KG1 (cell line): ENCODE measurements at regions not wholly inside any gene's neighbourhood (a gene's known extent, or its start where the extent isn't known, plus 50 kb on each side); places are given as distances from the start of the nearest gene placed in this dataset.

Source experiments
- DNase-seq: peaks from one replicate; lab custom pipeline; 2025; lab: John Stamatoyannopoulos, UW

DNA sequence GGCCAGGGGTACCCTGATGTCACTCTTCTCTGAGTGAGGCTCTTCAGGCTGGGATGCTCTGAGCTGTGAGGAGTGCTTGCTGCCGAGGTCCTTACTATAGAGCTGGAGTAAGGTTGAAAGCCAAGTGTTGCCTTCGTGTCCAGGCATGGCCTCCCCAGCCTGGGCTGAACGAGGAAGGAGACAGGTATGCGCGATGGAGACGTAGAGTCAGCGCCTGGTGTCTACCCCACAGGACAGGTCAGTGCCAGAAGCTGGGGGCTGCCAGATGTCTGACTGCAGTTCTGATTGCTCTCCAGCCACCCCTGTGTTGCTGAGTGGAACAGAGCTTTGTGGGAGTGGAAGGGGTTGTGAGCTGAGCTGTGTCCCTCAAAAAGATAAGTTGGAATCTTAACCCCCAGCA lies 135.8 kb upstream of the AJAP1 start:
- no peak for DNase-seq

DNA sequence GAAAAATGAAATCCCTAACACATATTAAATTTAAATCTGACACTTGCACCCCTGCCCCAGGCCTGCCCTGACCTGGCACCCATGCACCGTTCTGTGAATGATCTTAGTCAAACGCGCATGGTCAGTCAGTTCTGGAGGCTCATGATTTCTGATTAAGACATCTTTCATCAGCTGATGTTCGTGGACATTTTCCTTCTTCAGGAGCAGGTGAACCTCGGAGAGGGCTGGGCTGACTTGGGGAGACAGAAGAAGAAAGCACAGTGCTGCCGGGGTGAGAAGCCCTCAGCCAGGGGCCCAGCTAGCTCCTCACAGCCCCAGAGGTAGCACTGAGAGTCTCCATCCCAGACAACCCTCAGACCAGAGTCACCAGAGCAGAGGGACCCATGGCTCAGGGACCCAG lies 134.5 kb upstream of the AJAP1 start:
- no peak for DNase-seq

DNA sequence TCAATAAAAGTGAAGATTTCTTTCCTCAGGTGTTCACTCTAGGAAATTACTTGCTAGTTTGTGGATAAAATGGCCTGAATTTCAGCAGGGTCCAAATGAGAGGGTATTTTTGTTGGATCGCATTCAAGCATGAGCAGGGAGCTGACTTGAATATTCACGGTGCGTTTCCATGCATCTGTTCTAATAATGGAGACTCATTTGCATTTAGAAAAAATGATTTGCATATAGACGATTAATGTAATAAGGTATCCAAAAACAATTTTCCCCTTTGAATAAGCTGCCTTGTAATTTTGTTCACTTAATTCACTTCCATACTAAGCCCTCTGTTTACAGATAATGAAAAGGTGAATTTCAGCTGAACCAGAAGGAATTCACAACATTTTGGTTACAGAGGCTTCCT lies 130.9 kb upstream of the AJAP1 start:
- DNase-seq = no peak

DNA sequence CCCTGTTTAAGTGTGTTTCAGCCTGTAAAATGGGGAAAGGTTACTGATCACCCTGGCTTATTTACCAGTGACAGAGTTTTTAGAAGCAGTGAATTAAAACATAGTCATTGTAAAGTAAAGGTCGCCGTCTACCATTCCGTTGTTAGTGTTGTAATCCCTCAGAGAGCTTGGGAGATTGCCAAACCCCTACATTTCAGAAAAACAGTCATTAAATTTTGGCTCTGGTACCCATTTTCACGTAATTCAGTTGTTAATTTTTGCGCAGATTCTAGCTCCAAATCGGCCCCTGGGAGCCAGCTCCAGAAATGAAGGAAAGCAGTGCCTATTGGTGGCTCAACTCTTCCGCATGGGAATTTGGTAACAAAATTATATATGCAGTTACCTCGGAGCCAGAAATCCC lies 127.7 kb upstream of the AJAP1 start:
- no peak for DNase-seq

DNA sequence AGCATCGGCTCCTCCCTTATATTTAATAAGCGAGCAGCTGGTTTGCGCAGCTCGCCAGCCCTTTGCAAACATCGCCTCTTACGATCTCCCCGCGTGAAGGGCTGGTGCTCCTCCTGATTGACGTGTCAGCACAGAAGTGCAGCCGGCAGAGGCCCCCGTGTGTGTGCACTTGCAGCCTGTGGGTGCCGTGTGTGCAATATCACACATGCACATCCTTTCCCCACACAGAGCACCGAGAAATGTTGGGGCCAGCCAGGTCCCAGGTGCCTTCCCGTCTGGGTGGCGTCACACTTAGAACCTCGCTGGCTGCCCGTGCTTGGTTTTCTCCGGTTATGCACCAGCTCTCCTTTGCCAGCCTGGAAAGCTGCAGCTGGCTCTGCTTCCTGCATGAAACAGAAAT lies 126.6 kb upstream of the AJAP1 start:
- DNase-seq = no peak

DNA sequence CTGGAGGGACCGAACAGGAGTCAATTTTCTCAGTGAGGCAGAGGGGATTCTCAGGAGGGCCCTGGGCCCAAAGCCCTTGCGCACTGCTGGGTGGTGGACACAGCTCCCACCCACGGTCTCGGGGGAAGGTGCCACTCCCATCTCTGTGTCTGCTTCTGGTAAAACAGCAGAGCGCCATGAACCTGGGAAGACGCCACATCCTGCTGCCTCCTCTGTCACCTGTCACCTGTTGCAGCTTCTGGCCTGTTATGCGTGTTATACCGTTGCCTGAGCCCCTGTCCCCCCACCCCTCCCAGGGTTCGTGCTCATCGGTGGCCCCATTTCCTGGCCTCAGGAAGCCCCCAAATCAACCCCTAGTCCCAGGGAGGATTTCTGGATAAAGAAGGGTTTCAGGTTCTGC lies 125.8 kb upstream of the AJAP1 start:
- no peak for DNase-seq

DNA sequence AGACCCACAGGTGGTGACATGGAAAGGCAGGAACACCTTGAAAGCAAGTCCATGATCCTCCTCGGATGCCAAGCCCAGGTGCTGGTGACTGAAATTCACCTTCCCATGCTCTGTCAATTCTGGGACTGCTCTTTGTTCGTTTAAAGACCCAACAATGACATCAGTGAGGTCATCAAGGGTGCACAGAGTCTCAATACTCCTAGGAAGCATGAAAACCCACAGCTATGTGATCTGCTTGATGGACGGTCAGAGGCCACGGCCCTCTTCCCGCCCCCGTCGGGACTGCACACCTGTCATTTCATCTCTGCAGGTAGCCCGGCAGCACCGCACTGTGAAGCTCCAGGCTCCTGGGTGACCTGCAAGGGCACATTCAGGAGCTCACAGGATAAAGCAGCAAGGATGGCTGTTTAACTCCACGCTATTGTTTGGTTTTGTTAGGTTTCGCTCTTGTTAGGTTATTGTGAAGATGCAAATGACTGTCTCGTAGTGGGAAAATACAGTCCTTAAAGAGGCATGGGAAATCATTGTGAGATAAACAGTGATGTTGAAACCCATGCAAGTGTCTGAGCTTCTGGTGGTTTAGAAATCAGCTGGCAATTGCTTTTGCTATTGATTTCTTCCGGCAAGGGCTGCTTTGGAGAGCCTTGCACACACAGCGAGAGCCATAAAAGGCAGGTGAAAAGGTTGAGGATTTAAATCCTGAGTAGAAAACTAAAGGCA lies 124.8 kb upstream of the AJAP1 start:
- no peak for DNase-seq

DNA sequence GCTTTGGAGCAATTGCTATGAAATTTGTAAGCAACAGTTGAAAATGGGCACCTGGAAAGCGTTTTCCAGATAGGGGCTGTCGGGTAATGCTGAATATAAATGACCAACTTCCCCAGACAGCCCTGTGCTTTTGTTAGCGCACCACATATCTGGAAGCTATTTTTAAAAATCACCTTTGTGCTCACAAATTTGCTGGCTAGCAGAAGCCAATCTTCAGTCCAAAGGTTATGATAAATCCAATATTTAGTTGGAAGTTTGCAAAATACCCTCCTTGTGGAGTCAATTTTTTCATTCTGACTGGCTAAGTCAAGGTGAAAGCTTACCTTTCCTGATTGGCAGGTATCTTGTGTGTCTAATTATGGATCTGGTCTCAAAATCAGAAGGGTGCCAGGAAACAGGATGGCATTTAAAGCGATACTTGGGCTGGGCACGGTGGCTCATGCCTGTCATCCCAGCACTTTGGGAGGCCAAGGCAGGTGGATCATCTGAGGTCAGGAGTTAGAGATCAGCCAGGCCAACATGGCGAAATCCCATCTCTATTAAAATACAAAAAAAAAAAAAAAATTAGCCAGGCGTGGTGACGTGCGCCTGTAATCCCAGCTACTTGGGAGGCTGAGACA lies 124.1 kb upstream of the AJAP1 start:
- DNase-seq = no peak

DNA sequence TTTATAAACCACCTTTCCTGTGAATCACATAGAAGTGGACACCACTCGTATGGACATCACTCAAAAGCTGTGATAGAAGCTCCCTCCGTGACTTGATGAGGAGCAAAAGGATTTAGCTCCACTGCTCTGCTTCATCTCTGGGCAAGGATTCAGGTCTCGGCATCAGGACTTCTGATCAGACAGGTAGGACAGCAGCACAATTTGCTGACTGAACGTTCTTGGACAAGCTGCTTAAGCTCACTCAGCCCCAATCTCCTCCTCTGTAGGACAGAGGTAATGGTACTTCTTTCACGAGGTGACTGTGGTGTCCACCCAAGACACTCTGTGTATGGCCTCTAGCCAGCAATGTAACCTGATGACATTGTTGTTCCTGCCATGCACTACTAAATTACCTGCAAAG lies 122.6 kb upstream of the AJAP1 start:
- DNase-seq = no peak

DNA sequence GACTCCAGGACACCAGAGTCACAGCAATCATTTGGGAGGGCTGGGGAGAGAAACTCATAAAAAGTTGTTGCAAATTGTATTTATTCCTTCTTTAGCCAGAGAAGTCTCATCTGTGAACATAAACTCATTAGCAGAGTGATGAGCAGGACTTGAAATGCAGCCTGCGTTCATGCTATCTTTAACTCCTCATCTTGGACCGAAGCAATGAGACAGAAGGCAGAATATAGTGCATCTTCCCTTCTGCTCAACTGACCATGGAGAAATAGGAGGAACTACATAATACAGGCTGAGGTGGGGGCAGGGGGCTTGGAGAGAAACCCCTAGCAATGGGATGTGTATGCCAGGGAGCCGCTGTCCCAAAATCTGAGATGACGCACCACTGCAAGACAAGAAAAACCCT lies 121.8 kb upstream of the AJAP1 start:
- DNase-seq = no peak

DNA sequence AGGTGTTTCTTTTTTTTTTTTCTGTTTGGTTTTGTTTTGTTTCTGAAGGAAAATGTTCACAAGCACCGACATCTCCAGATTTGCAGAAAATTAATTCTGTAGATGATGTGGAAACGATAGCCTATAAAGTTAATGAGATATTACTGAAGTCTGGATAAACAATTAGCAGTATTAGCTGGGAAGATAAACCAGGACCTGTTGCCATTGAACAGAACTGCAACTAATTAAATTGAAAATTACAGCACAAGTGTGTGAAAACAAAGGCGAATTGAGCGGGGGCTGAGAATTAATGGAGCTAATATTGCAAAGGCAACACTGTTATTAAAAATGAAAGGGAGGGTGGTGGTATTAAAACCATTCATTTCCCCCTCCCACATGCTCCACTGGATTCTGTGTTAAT lies 107.5 kb upstream of the AJAP1 start:
- no peak for DNase-seq

DNA sequence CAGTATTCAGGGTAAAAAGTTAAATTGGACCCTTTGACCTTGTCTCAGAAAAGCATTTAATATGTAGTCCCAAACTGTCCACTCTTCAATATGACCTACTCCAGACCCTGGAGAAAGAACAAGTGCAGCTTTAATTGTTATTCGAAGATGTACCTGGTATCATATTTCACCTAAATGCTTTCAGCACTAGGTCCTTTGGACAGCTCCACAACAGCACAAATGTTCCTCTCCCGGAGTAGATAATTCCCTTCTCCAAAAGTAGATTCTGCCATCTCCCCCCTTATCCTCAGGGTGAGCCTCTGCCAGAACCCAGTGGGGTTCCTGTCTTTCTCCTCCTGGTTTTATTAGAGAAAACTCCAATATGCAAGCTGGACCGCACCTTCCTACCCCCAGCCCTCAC lies 104.5 kb upstream of the AJAP1 start:
- no peak for DNase-seq

DNA sequence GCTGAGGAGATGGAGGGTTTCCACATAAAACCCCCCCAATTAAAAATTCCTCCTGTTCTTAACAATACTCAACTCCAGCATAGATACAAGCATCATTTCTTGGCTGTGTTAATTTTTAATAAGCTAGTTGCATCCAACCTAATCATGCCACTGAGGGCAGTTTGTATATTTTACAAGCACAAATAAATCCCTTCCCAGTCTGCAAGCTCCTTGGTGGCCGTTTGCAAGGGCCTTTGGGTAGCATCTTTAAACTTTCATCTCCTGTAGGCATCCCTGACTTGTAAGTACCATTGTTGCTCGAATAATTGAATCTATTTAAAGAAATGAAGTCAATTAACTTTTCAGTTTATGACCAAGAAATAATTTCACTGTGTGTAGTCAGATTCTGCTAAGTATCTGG lies 103.5 kb upstream of the AJAP1 start:
- DNase-seq = no peak

DNA sequence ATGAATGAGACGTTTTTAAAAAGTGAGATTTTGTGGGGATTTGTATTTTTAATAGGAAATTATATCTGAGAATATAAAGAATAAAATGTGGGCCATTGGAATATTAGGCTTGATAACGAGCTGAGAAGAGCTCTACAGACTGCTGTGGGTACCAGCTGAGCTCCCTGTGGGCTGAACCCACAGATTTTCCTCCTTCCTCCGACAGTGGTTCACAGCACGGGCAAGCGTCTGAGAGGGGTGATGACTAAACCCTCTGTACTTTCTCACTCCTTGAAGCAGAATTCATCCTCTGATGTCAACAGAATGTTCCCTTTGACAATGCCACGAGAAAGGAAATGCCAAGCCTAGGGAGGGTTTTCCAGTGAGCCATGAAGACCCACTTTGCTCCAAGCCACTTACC lies 102.7 kb upstream of the AJAP1 start:
- DNase-seq = no peak

DNA sequence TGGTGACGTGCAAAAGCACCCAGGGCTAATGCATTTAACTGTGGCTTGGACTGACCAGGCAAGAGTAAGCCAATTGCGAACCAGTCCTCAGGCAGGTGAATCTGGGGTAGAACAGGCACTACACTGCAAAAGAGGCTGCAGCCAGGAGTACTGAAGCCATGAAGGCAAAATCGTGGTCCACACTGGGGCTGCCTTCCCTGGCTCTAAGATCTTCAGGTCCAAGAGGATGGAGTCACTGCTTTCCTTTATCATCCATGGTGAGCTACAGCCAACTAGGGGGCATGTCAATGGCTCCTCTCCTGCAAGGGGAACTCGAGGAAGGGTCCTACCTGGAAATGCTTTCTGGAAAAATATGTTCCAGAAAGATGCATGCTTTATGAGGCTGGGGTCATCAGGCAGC lies 100.6 kb upstream of the AJAP1 start:
- DNase-seq = no peak

DNA sequence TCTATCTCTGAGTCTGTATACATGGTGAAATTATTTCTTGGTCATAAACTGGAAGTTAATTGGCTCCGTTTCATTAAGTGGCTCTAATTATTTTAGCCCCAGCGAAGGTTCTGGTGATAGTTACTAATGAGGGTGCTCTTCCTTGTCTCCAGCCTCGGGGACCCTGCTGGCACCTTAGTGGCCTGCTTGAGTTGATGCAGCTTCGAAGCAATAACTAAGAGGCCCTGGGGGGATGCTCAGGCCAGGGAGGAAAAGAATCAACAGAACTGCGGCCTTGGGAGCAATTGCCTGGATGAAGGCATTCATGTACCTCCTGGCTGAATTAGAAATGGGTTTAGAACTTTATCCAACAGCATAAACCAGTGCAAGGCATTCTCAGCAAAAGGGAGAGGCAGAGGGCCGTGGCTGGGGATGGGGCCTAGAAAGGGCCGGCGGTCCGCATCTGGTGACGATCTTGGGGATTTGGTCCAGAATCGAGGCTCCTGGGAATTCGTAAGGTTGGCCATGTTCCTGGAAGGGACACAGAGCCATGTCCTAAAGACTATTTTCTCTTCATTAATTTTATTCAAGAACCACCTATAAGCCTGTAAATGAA lies 100.0 kb upstream of the AJAP1 start:
- no peak for DNase-seq

DNA sequence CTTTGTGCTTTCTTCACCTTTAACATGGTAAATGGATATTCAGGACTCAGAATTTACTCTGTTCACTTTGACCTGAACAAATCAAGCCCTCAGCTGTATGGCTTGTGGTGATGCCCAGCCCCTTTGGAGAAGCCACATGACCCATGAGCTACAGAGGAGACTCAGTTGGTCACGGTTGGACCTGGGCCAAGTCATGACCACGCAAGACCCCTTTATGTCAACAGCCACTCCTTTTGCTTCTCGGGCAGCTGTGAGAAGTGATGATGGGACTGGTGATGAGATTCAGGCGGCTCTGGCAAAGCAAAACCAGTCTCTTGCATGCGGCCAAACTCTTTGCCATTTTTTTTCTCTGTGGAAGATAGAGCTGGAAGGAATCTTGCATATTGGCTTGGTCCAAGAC lies 96.5 kb upstream of the AJAP1 start:
- DNase-seq = no peak

DNA sequence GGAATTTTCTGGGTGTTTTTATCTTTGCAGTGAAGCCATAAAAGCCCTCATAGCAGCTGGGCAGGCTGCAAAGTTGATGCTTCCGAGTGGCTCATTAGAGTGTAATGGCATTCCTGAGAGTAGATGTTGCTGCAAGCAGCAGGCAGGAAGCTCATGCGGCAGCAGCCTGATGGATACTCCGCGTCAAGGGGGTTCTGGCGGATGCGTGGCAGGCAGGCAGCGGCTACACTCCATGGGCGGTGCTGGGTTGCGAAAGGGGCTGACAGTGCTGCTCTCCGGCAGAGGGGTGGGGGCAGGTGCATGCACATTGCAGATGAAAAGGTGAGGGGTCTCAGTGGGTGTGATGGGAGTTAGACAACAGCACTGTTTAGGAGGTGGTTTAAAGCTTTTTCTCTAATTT lies 93.2 kb upstream of the AJAP1 start:
- DNase-seq = no peak

DNA sequence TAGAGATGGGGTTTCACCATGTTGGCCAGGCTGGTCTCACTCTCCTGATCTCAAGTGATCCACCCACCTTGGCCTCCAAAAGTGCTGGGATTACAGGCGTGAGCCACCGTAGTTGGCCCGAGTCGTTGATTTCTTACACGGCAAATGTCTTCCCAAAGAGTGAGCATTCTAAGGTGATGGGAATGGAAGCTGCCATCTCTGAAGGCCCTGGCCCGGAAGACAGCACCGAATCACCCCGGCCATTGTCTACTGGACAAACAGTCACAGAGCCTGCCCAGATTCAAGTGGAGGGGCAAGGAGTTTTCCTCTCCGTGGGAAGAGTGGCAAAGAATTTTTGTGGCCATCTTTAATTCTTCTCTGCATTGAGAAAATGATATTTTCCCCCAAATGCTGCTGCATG lies 92.1 kb upstream of the AJAP1 start:
- DNase-seq = no peak

DNA sequence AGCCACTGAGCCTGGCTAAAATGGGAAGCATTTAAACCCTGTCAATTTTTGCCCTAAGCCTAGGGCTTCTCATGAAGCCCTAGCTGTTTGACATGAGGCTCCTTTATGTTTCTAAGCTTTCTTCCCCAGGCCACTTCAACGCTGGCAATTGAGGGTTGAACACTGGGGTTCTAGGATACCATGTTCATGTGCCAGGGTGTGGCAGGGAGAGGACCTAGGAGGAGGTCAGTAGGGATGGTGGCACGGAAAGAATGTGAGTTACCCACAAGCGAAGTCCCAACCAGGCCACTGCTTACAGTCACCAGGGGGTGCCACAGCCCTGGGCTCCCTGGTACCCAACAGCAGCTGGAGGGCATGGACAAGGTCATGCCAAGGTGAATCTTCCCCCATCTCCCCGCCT lies 90.8 kb upstream of the AJAP1 start:
- DNase-seq = no peak

DNA sequence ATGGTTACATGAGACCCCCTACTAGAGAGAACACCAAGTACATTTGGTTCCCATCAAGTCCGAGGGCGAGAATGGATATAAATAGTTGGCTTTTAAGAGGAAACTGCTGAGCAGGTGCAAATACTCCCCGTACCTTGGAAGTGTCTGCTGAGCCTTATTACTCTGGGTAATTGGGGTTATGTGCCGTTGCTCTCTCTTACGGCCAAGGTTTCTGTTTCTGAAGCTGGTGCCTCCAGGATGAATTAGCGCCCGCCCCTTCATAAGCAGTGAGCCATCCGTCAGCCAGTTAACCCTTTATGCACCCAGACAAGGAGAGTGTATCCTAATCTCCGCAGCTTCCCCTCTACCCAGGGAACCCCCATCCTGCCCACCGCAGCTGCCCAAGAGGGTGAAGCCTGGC lies 90.4 kb upstream of the AJAP1 start:
- no peak for DNase-seq

DNA sequence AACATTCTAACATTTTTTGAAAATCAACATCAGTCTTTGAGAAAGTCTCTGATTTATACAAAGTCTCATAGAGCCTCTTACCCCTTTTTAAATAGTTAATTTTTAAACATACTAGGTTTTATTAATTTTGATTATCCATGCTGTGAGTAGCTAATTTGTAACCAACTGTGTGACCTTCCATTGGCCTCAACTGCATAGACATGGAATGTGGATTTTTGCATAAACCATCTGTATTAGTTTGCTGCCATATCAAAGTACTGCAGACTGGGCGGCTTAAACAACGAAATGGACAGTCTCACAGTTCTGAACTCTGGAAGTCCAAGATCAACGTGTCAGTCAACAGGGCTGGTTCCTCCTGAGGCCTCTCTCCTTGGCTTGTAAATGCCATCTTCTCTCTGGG lies 89.2 kb upstream of the AJAP1 start:
- no peak for DNase-seq

DNA sequence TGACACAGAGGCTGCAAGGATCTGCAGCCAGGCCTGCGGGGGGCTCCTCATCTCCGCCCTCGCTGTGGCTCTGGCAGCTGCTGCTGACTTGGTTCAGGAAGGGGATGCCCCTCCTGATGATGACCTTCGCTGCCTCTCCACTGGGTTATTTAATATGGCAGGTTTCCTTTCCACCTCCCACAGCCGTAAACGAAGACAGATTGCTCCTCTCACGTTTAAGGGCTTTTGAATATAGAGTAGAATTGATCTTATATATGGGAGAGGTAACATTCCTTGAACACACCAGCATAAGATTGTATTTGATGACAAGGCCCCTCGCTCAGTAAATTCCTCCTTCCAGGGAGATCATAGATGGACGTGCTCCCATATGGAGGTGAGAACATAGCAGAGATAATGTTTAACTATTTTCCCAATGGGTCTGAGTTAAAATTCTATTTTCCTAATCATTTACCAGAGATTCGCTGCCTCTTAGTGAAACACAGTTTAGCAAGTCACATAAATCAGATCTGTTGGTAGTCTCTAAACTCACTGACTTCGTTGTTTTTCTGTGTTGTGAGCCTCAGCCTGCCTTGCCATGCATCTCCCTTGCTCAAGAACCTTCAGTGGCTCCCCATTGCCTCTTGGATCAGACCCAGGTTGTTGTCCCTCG lies 88.5 kb upstream of the AJAP1 start:
- DNase-seq = no peak
